ENCODE measurements at regions not wholly inside any gene's neighbourhood (a gene's known extent, or its start where the extent isn't known, plus 50 kb on each side); places are given as distances from the start of the nearest gene placed in this dataset.

GRCh38 chr14:35470755-35471154 is 63.2 kb upstream of the INSM2 start (continued):
- TF ChIP-seq MEIS1 (CRISPR knock-in tag; IDR thresholded peaks at IDR 0.05; ENCODE audit: borderline replicate concordance) = no peak

GRCh38 chr14:35471803-35472202 is 62.2 kb upstream of the INSM2 start:
- Histone ChIP-seq H3K79me2 (ENCODE audit: insufficient read depth, low read length) (no peaks in the 10 kb centered on the region), H3K27me3 (ENCODE audit: control insufficient read depth in 1 of 2, insufficient read depth in 2 of 2, low read length in 2 of 2) (no peaks in the 10 kb centered on the region), H3K36me3 (replicated peaks in 1 of 2; ENCODE audit: control insufficient read depth in 1 of 2, insufficient read depth in 2 of 2, low read length in 2 of 2) (no peaks in the 10 kb centered on the region), H3K27ac (ENCODE audit: extremely low read length, insufficient read depth, low read length) (no peak overlapping the region), H3K9ac (ENCODE audit: insufficient read depth, low read depth, low read length) (no peak overlapping the region), H3K9me3 (ENCODE audit: low read length) (no peaks in the 10 kb centered on the region), H3K4me3 (replicated peaks in 1 of 3; ENCODE audit: insufficient read depth in 1 of 3, low read depth in 2 of 3, low read length in 3 of 3) (no peak overlapping the region), H3K4me1 (ENCODE audit: insufficient read depth, low read length) (no peaks in the 10 kb centered on the region), H4K20me1 (ENCODE audit: insufficient read depth, low read length) (no peaks in the 10 kb centered on the region), H2AFZ (ENCODE audit: low read length) (no peak overlapping the region), H3K4me2 (ENCODE audit: low read depth, low read length) (no peak overlapping the region)
- in situ Hi-C loops (cut with HindIII; ENCODE audit: extremely low pct_ligation_motif_present, low pct_unique_long_range_greater_than_20kb) (no loop called here), intact Hi-C loops (cut with micrococcal nuclease; ENCODE audit: unreplicated experiment) (no loop called here)
- no TSS peak for BruUV-seq (replicated peaks)
- FAIRE-seq (no peak), ATAC-seq (no peak), DNase-seq (ENCODE audit: low spot score) (no peak)
- CTCF ChIA-PET (ENCODE audit: low intra/inter-chr PET ratio, low total read pairs) = no interaction called here
- POLR2A ChIA-PET = no interaction called here
- 1% methylated on average over 3 of the region's 3 CpGs for whole genome bisulfite sequencing (ENCODE audit: low lambda C conversion rate)
- TF ChIP-seq MAFF (IDR thresholded peaks at IDR 0.05; ENCODE audit: low read depth, low read length) (peak; percentile 29), ZNF724P (CRISPR knock-in tag; IDR thresholded peaks at IDR 0.05; ENCODE audit: borderline replicate concordance) (no peak), MAFK (conservative IDR thresholded peaks at IDR 0.05 in 1 of 2, IDR thresholded peaks at IDR 0.05 in 1 of 2; ENCODE audit: low read length in 2 of 2) (peak; percentile 48 to 52; a peak in 3 of 4 replicates)

- ChIA-PET CTCF (ENCODE audit: low intra/inter-chr PET ratio, low total read pairs) (no interaction called here), POLR2A (no interaction called here)
- Histone ChIP-seq H3K27ac (ENCODE audit: extremely low read length, insufficient read depth, low read length) (no peak overlapping the region), H3K9me3 (ENCODE audit: low read length) (no peaks in the 10 kb centered on the region), H3K27me3 (ENCODE audit: control insufficient read depth in 1 of 2, insufficient read depth in 2 of 2, low read length in 2 of 2) (no peaks in the 10 kb centered on the region), H4K20me1 (ENCODE audit: insufficient read depth, low read length) (no peaks in the 10 kb centered on the region), H3K9ac (ENCODE audit: insufficient read depth, low read depth, low read length) (no peak overlapping the region), H3K4me2 (ENCODE audit: low read depth, low read length) (no peak overlapping the region), H3K79me2 (ENCODE audit: insufficient read depth, low read length) (no peaks in the 10 kb centered on the region), H3K4me3 (replicated peaks in 1 of 3; ENCODE audit: insufficient read depth in 1 of 3, low read depth in 2 of 3, low read length in 3 of 3) (no peak overlapping the region), H2AFZ (ENCODE audit: low read length) (no peak overlapping the region), H3K4me1 (ENCODE audit: insufficient read depth, low read length) (no peaks in the 10 kb centered on the region), H3K36me3 (replicated peaks in 1 of 2; ENCODE audit: control insufficient read depth in 1 of 2, insufficient read depth in 2 of 2, low read length in 2 of 2) (no peaks in the 10 kb centered on the region)
- 61% methylated on average over 1 of the region's 1 CpG for WGBS (ENCODE audit: low lambda C conversion rate)
- no peak for DNase-seq (ENCODE audit: low spot score)
- BruUV-seq (replicated peaks) = no TSS peak
- in situ Hi-C loops (cut with HindIII; ENCODE audit: extremely low pct_ligation_motif_present, low pct_unique_long_range_greater_than_20kb) = no loop called here
- intact Hi-C loops (cut with micrococcal nuclease; ENCODE audit: unreplicated experiment) = no loop called here
- FAIRE-seq = no peak
- ATAC-seq = no peak
- TF ChIP-seq ZNF557 (CRISPR knock-in tag; IDR thresholded peaks at IDR 0.05) (no peak), FOXK2 (IDR thresholded peaks at IDR 0.05) (peak; percentile 59; the same call in 1 of the 2 replicates), CERS6 (CRISPR knock-in tag; IDR thresholded peaks at IDR 0.05) (no peak), SMARCE1 (IDR thresholded peaks at IDR 0.05; ENCODE audit: borderline replicate concordance) (no peak), MNT (IDR thresholded peaks at IDR 0.05) (no peak), ZBTB39 (CRISPR knock-in tag; IDR thresholded peaks at IDR 0.05) (no peak), PHB2 (IDR thresholded peaks at IDR 0.05; ENCODE audit: partially characterized antibody) (peak; percentile 17), ZKSCAN1 (IDR thresholded peaks at IDR 0.05; ENCODE audit: low read length) (no peak), TFE3 (CRISPR knock-in tag; IDR thresholded peaks at IDR 0.05) (no peak)
Measured at GRCh38 chr14:35474323-35474722, 59.6 kb upstream of the INSM2 start.
